HAP-1 (cell line): ENCODE measurements at regions not wholly inside any gene's neighbourhood (a gene's known extent, or its start where the extent isn't known, plus 50 kb on each side); places are given as distances from the start of the nearest gene placed in this dataset.
"Not testable (repeated sequence)": the region's sequence is repeated elsewhere in the genome, so short reads cannot be mapped to it uniquely, and the experiment has no call there.

Source experiments
- DNase-seq, 2 experiments: peaks; one replicate each; pipeline ENCODE4 v3.0.0-alpha.2; 2016 to 2020; ENCODE audit warnings: low spot score in 2 of 2
- H3K27me3 ChIP-seq: fragments of 250-450 bp; sonication (Bioruptor Pico); 2 replicates; pipeline ENCODE4 v1.5.1; 2020; ENCODE audit warnings: low read depth, mild to moderate bottlenecking, moderate library complexity
- H3K36me3 ChIP-seq: fragments of 250-450 bp; sonication (Bioruptor Pico); replicated peaks from 2 replicates; pipeline ENCODE4 v1.5.1; 2020; ENCODE audit warnings: mild to moderate bottlenecking
- H3K4me1 ChIP-seq: fragments of 250-450 bp; sonication (Bioruptor Pico); 2 replicates; pipeline ENCODE4 v1.5.1; 2020; ENCODE audit warnings: mild to moderate bottlenecking
- H3K4me3 ChIP-seq: fragments of 250-450 bp; sonication (Bioruptor Pico); 2 replicates; pipeline ENCODE4 v1.5.1; 2020; ENCODE audit warnings: mild to moderate bottlenecking, moderate library complexity
- H3K9me3 ChIP-seq: fragments of 250-450 bp; sonication (Bioruptor Pico); 2 replicates; pipeline ENCODE4 v1.5.1; 2020; ENCODE audit warnings: mild to moderate bottlenecking, moderate library complexity
- in situ Hi-C: fragments of 300-500 bp; cut with MboI; formaldehyde crosslinking; loops from 3 replicates; pipeline ENCODE4 v1.14.3; 2020; ENCODE audit warnings: low sequenced_read_pairs, inconsistent platforms, mixed read lengths

- Histone ChIP-seq H3K9me3 (no peaks in the 10 kb centered on the region), H3K36me3 (no peaks in the 10 kb centered on the region), H3K27me3 (no peaks in the 10 kb centered on the region), H3K4me1 (no peaks in the 10 kb centered on the region), H3K4me3 (no peak overlapping the region)
- DNase-seq: no peak
- in situ Hi-C loops: no loop called here
These were observed 642.9 kb downstream of the MAT2B start for GRCh38 chr5:164148292-164148691.

GRCh38 chr5:164152539-164152938 is 647.1 kb downstream of the MAT2B start:
- H3K36me3 ChIP-seq, H3K27me3 ChIP-seq, in situ Hi-C loops, H3K4me3 ChIP-seq, H3K4me1 ChIP-seq, H3K9me3 ChIP-seq, DNase-seq: not testable (repeated sequence)

GRCh38 chr5:164153469-164154172 is 648.2 kb downstream of the MAT2B start:
- no peaks in the 10 kb centered on the region for H3K27me3 ChIP-seq
- H3K36me3 ChIP-seq: no peaks in the 10 kb centered on the region
- DNase-seq: no peak
- H3K9me3 ChIP-seq: no peaks in the 10 kb centered on the region
- no peak overlapping the region for H3K4me3 ChIP-seq
- H3K4me1 ChIP-seq: no peaks in the 10 kb centered on the region
- in situ Hi-C loops: no loop called here

GRCh38 chr5:164170814-164171213 is 665.4 kb downstream of the MAT2B start:
- H3K27me3 ChIP-seq: no peaks in the 10 kb centered on the region
- H3K36me3 ChIP-seq: no peaks in the 10 kb centered on the region
- in situ Hi-C loops: no loop called here
- H3K4me3 ChIP-seq: no peak overlapping the region
- no peaks in the 10 kb centered on the region for H3K4me1 ChIP-seq
- no peak for DNase-seq
- no peaks in the 10 kb centered on the region for H3K9me3 ChIP-seq

- no peak overlapping the region for H3K4me3 ChIP-seq
- H3K4me1 ChIP-seq: no peaks in the 10 kb centered on the region
- H3K27me3 ChIP-seq: no peaks in the 10 kb centered on the region
- no peaks in the 10 kb centered on the region for H3K36me3 ChIP-seq
- no peaks in the 10 kb centered on the region for H3K9me3 ChIP-seq
- no peak for DNase-seq
- in situ Hi-C loops: no loop called here
These were observed 669.7 kb downstream of the MAT2B start for GRCh38 chr5:164175083-164175482.

- H3K9me3 ChIP-seq: no peaks in the 10 kb centered on the region
- no peaks in the 10 kb centered on the region for H3K27me3 ChIP-seq
- in situ Hi-C loops: no loop called here
- no peak for DNase-seq
- no peak overlapping the region for H3K4me3 ChIP-seq
- no peaks in the 10 kb centered on the region for H3K4me1 ChIP-seq
- no peaks in the 10 kb centered on the region for H3K36me3 ChIP-seq
These were observed 674.0 kb downstream of the MAT2B start for GRCh38 chr5:164179406-164179805.

- no peaks in the 10 kb centered on the region for H3K9me3 ChIP-seq
- H3K36me3 ChIP-seq: no peaks in the 10 kb centered on the region
- no peaks in the 10 kb centered on the region for H3K4me1 ChIP-seq
- no peaks in the 10 kb centered on the region for H3K27me3 ChIP-seq
- in situ Hi-C loops: no loop called here
- DNase-seq: no peak
- no peak overlapping the region for H3K4me3 ChIP-seq
These were observed 676.2 kb downstream of the MAT2B start for GRCh38 chr5:164181604-164182003.

GRCh38 chr5:164184158-164184557 is 678.7 kb downstream of the MAT2B start:
- no peaks in the 10 kb centered on the region; the same call in 1 of the 2 replicates for H3K27me3 ChIP-seq
- DNase-seq: no peak
- no peaks in the 10 kb centered on the region for H3K4me1 ChIP-seq
- H3K9me3 ChIP-seq: no peaks in the 10 kb centered on the region
- H3K4me3 ChIP-seq: no peak overlapping the region
- in situ Hi-C loops: no loop called here
- no peaks in the 10 kb centered on the region for H3K36me3 ChIP-seq

- DNase-seq: no peak
- H3K36me3 ChIP-seq: no peaks in the 10 kb centered on the region
- in situ Hi-C loops: no loop called here
- H3K4me1 ChIP-seq: no peaks in the 10 kb centered on the region
- no peaks in the 10 kb centered on the region; the same call in 1 of the 2 replicates for H3K27me3 ChIP-seq
- no peak overlapping the region for H3K4me3 ChIP-seq
- H3K9me3 ChIP-seq: no peaks in the 10 kb centered on the region
These were observed 679.6 kb downstream of the MAT2B start for GRCh38 chr5:164185000-164185399.

- Histone ChIP-seq H3K36me3 (no peaks in the 10 kb centered on the region), H3K27me3 (no peaks in the 10 kb centered on the region; the same call in 1 of the 2 replicates), H3K4me3 (no peak overlapping the region), H3K4me1 (no peaks in the 10 kb centered on the region), H3K9me3 (no peaks in the 10 kb centered on the region)
- in situ Hi-C loops: no loop called here
- DNase-seq: no peak
These were observed 681.1 kb downstream of the MAT2B start for GRCh38 chr5:164186550-164186949.

GRCh38 chr5:164187785-164188184 is 682.4 kb downstream of the MAT2B start:
- in situ Hi-C loops: no loop called here
- H3K27me3 ChIP-seq: no peaks in the 10 kb centered on the region; the same call in 1 of the 2 replicates
- no peaks in the 10 kb centered on the region for H3K36me3 ChIP-seq
- H3K4me1 ChIP-seq: no peaks in the 10 kb centered on the region
- no peak overlapping the region for H3K4me3 ChIP-seq
- DNase-seq: no peak
- H3K9me3 ChIP-seq: no peaks in the 10 kb centered on the region

- Histone ChIP-seq H3K4me3 (no peak overlapping the region), H3K4me1 (no peaks in the 10 kb centered on the region)
- in situ Hi-C loops: no loop called here
These were observed 683.3 kb downstream of the MAT2B start for GRCh38 chr5:164188733-164189148.

GRCh38 chr5:164191240-164191639 is 685.8 kb downstream of the MAT2B start:
- in situ Hi-C loops: no loop called here
- no peak for DNase-seq
- Histone ChIP-seq H3K4me3 (no peak overlapping the region), H3K4me1 (no peaks in the 10 kb centered on the region), H3K27me3 (no peaks in the 10 kb centered on the region; the same call in 1 of the 2 replicates), H3K36me3 (no peaks in the 10 kb centered on the region), H3K9me3 (no peaks in the 10 kb centered on the region)

More at GRCh38 chr5:164188733-164189148, 683.3 kb downstream of the MAT2B start:
- no peaks in the 10 kb centered on the region; the same call in 1 of the 2 replicates for H3K27me3 ChIP-seq
- peak in 1 of 2 experiments; percentile 5 for DNase-seq
- H3K9me3 ChIP-seq: no peaks in the 10 kb centered on the region
- H3K36me3 ChIP-seq: no peaks in the 10 kb centered on the region

- in situ Hi-C loops: no loop called here
- Histone ChIP-seq H3K4me3 (no peak overlapping the region), H3K36me3 (no peaks in the 10 kb centered on the region), H3K9me3 (no peaks in the 10 kb centered on the region), H3K4me1 (no peaks in the 10 kb centered on the region), H3K27me3 (no peaks in the 10 kb centered on the region)
- no peak for DNase-seq
These were observed 696.9 kb downstream of the MAT2B start for GRCh38 chr5:164202338-164202737.
